Glutamatergic neuron (in vitro differentiated cells): ENCODE measurements at regions not wholly inside any gene's neighbourhood (a gene's known extent, or its start where the extent isn't known, plus 50 kb on each side); places are given as distances from the start of the nearest gene placed in this dataset.

ENCODE experiments used
- DNase-seq: peaks from one replicate; pipeline ENCODE4 v3.0.0; 2022
- H3K27ac Mint-ChIP-seq: one replicate; pipeline ENCODE4 v1.8.0; 2020; ENCODE audit warnings: mild to moderate bottlenecking, mixed read lengths, inconsistent platforms; ENCODE audit not compliant: unreplicated experiment
- H3K27me3 Mint-ChIP-seq: one replicate; pipeline ENCODE4 v1.8.0; 2020; ENCODE audit warnings: mild to moderate bottlenecking, moderate library complexity, mixed read lengths, inconsistent platforms; ENCODE audit not compliant: unreplicated experiment
- H3K36me3 Mint-ChIP-seq: one replicate; pipeline ENCODE4 v1.8.0; 2020; ENCODE audit warnings: mild to moderate bottlenecking, mixed read lengths, inconsistent platforms; ENCODE audit not compliant: unreplicated experiment
- H3K4me1 Mint-ChIP-seq: one replicate; pipeline ENCODE4 v1.8.0; 2020; ENCODE audit warnings: mild to moderate bottlenecking, low read depth, mixed read lengths, inconsistent platforms; ENCODE audit not compliant: unreplicated experiment
- H3K4me3 Mint-ChIP-seq: one replicate; pipeline ENCODE4 v1.8.0; 2020; ENCODE audit warnings: mild to moderate bottlenecking, mixed read lengths, inconsistent platforms; ENCODE audit not compliant: unreplicated experiment
- H3K9me3 Mint-ChIP-seq: one replicate; pipeline ENCODE4 v1.8.0; 2020; ENCODE audit warnings: mild to moderate bottlenecking, moderate library complexity, mixed read lengths, inconsistent platforms; ENCODE audit not compliant: unreplicated experiment
- TF ChIP-seq, protein P1 (sequence below): fragments of 200-600 bp; sonication (generic); IDR thresholded peaks from one replicate; pipeline ENCODE4 v1.5.0; 2021; ENCODE audit not compliant: partially characterized antibody, unreplicated experiment

DNA sequence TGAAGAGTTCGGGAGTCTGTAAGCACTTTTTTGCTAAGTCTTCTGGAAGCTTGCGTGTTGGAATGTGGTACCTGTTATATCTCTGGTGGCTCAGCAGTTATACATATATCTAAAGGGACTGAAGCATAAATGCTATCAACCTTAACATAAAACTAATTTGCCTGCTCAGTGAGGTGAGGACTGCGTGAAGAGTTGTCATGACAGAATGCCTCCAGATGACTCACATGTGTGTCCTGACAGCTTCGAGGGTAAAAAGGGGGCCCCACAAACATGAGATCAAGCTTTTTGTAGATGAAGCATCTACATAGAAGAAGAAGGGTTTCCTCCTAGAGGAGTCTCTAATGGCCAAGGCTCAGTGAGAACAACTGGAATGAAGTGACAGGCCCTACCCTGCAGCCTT, 88.8 kb upstream of the C3orf80 start:
- H3K27me3 Mint-ChIP-seq, result peaks cover 3% of the 10 kb centered on the region
- TF ChIP-seq, protein P1, sequence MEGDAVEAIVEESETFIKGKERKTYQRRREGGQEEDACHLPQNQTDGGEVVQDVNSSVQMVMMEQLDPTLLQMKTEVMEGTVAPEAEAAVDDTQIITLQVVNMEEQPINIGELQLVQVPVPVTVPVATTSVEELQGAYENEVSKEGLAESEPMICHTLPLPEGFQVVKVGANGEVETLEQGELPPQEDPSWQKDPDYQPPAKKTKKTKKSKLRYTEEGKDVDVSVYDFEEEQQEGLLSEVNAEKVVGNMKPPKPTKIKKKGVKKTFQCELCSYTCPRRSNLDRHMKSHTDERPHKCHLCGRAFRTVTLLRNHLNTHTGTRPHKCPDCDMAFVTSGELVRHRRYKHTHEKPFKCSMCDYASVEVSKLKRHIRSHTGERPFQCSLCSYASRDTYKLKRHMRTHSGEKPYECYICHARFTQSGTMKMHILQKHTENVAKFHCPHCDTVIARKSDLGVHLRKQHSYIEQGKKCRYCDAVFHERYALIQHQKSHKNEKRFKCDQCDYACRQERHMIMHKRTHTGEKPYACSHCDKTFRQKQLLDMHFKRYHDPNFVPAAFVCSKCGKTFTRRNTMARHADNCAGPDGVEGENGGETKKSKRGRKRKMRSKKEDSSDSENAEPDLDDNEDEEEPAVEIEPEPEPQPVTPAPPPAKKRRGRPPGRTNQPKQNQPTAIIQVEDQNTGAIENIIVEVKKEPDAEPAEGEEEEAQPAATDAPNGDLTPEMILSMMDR, result no peak
- no peaks in the 10 kb centered on the region for H3K36me3 Mint-ChIP-seq
- no peak for DNase-seq
- peaks cover 5% of the 10 kb centered on the region for H3K4me1 Mint-ChIP-seq
- no peak overlapping the region for H3K4me3 Mint-ChIP-seq
- no peak overlapping the region for H3K27ac Mint-ChIP-seq
- no peaks in the 10 kb centered on the region for H3K9me3 Mint-ChIP-seq

DNA sequence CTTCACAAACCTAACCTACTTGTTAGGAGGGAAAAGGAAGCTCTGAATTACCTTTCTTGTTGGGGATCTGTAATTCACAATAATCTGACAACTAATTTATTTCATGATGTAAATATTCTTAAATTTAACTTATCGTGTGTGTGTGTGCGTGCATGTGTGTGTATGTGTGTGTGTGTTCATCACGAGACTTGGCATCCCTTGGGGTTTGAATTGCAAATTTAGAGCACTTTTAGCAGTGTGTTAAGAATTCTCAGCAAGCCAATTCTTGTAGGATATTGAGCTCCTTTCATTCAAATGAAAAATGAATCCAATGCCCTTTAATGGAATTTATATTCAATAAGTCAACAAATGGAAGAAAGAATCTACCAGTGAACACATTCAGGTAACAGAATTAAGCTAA, 85.9 kb upstream of the C3orf80 start:
- H3K27ac Mint-ChIP-seq, result no peak overlapping the region
- no peak overlapping the region for H3K4me3 Mint-ChIP-seq
- DNase-seq, result no peak
- peaks cover 3% of the 10 kb centered on the region for H3K27me3 Mint-ChIP-seq
- peaks cover 5% of the 10 kb centered on the region for H3K4me1 Mint-ChIP-seq
- peaks cover 9% of the 10 kb centered on the region for H3K36me3 Mint-ChIP-seq
- TF ChIP-seq, protein P1, result no peak
- H3K9me3 Mint-ChIP-seq, result no peaks in the 10 kb centered on the region

DNA sequence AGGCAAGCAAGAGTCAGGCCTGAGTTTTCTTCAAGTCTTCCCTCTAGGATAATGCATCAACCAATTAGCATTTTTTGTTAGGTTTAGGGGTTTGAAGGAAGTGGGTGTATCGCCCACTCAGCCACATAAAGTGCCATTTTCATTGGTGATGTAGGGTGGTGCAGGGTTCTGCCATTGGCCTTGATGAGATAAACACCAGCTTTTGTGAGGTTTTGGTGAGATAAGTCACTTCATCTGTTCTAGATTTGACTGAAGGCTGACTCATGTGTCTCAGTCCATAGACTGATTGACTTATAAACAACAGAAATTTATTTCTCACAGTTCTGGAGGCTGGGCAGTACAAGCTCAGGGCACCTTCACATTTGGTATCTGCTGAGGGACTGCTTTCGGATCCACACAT, 84.5 kb upstream of the C3orf80 start:
- H3K27me3 Mint-ChIP-seq, result peaks cover 3% of the 10 kb centered on the region
- H3K4me1 Mint-ChIP-seq, result peaks cover 5% of the 10 kb centered on the region
- H3K9me3 Mint-ChIP-seq, result no peaks in the 10 kb centered on the region
- peaks cover 9% of the 10 kb centered on the region for H3K36me3 Mint-ChIP-seq
- no peak overlapping the region for H3K4me3 Mint-ChIP-seq
- TF ChIP-seq, protein P1, result no peak
- H3K27ac Mint-ChIP-seq, result no peak overlapping the region
- DNase-seq, result no peak

DNA sequence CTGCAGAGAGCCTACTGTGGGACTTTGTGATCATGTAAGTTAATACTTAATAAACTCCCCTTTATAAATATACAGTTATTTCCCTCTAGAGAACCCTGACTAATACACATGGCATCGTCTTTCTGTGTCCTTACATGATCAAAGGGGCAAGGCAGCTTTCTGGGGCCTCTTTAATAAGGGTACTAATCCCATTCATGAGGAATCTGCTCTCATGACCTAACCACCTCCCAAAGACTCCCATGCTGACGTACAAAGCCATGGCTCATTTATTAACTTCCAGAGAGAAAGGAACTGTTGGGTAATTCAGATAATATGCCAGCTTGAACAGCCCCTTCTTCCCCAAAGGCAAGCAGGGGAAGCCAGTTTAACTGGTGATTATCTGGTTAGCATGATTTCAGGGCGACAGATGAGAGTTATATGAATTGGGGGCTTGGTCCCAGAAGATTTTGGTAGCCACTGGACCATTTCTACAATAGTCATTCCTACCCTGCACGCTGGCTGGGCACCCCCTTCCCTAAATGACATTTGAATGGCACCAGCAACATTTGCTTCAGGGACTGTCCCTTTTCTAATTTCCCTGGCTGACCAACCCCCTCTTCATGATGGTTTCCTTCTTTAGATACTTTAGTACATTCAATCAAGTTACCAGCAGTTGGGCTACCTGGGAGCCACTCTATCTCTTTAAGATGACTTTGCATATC, 83.6 kb upstream of the C3orf80 start:
- H3K4me3 Mint-ChIP-seq, result no peak overlapping the region
- peaks cover 9% of the 10 kb centered on the region for H3K36me3 Mint-ChIP-seq
- DNase-seq, result no peak
- H3K27ac Mint-ChIP-seq, result no peak overlapping the region
- H3K9me3 Mint-ChIP-seq, result no peaks in the 10 kb centered on the region
- peaks cover 3% of the 10 kb centered on the region for H3K4me1 Mint-ChIP-seq
- TF ChIP-seq, protein P1, result no peak
- H3K27me3 Mint-ChIP-seq, result peaks cover 3% of the 10 kb centered on the region

DNA sequence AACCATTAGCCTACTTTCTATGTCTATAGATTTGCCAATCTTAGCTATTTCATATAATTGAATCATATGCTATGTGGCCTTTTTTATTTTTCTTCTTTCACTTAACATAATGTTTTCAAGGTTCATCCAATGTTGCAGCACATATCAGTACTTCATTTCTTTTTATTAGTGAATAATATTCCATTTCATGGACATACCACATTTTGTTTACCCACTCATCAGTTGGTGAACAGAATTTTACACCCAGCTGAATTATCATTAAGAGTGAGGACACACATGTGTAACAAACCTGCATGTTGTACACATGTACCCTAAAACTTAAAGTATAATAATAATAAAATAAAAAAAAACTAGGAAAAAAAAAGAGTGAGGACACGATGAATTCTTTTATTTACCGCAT, 81.7 kb upstream of the C3orf80 start:
- H3K4me1 Mint-ChIP-seq, result peaks cover 3% of the 10 kb centered on the region
- H3K4me3 Mint-ChIP-seq, result no peak overlapping the region
- TF ChIP-seq, protein P1, result no peak

More for the DNA sequence above, 81.7 kb upstream of the C3orf80 start:
- peaks cover 2% of the 10 kb centered on the region for H3K27me3 Mint-ChIP-seq
- H3K27ac Mint-ChIP-seq, result no peak overlapping the region
- peaks cover 9% of the 10 kb centered on the region for H3K36me3 Mint-ChIP-seq
- peaks cover 1% of the 10 kb centered on the region for H3K9me3 Mint-ChIP-seq
- DNase-seq, result no peak
